ENCODE measurements at regions not wholly inside any gene's neighbourhood (a gene's known extent, or its start where the extent isn't known, plus 50 kb on each side); places are given as distances from the start of the nearest gene placed in this dataset.
"Not testable (repeated sequence)": the region's sequence is repeated elsewhere in the genome, so short reads cannot be mapped to it uniquely, and the experiment has no call there.

DNA sequence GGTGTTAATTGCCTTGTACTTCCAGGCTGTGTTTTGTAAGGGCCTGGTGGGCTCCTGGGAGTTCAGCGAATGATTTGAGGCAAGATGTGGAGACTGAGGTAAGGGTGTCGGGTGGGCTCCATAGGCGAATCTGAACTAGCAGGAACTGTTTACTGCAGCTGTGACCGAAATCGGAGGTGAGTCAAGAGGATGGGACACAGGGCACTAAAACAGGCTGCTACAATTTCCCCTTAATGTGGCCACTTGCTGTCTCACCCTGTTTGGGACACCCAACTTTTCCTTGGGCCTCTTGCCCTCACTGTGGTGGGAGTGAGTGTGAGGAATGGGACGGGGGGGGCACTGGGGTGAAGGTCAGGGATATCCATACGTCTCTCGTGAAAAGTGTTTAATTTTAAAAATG, 53.9 kb upstream of the MCUR1 start:
- Histone ChIP-seq H3K27ac (no peak overlapping the region), H3K27me3 (no peaks in the 10 kb centered on the region), H3K4me1 (peaks cover 0 to 4% (median 1%) of the 10 kb centered on the region in 4 donors), H3K4me3 (no peak overlapping the region), H3K36me3 (no peaks in the 10 kb centered on the region), H3K9me3 (no peaks in the 10 kb centered on the region)
- no peak for TF ChIP-seq EP300 (IDR thresholded peaks at IDR 0.05; ENCODE audit: low read depth)
- TF ChIP-seq POLR2AphosphoS5 (IDR thresholded peaks at IDR 0.05), result no peak
- TF ChIP-seq, protein P1, sequence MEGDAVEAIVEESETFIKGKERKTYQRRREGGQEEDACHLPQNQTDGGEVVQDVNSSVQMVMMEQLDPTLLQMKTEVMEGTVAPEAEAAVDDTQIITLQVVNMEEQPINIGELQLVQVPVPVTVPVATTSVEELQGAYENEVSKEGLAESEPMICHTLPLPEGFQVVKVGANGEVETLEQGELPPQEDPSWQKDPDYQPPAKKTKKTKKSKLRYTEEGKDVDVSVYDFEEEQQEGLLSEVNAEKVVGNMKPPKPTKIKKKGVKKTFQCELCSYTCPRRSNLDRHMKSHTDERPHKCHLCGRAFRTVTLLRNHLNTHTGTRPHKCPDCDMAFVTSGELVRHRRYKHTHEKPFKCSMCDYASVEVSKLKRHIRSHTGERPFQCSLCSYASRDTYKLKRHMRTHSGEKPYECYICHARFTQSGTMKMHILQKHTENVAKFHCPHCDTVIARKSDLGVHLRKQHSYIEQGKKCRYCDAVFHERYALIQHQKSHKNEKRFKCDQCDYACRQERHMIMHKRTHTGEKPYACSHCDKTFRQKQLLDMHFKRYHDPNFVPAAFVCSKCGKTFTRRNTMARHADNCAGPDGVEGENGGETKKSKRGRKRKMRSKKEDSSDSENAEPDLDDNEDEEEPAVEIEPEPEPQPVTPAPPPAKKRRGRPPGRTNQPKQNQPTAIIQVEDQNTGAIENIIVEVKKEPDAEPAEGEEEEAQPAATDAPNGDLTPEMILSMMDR (IDR thresholded peaks at IDR 0.05), result no peak
- TF ChIP-seq POLR2A (IDR thresholded peaks at IDR 0.05), result no peak
- intact Hi-C loops (cut with DNase I; ENCODE audit: low total_unique reads), result no loop called here
- in situ Hi-C loops (cut with MboI; ENCODE audit: low pct_ligation_motif_present in 1 of 4, low pct_unique_long_range_greater_than_20kb in 1 of 4, low sequenced_read_pairs in 3 of 4), result no loop called here
- WGBS, 2 donors (ENCODE audit: low coverage in 1 of 2), result 86 to 100% methylated on average over 1 to 8 of the region's 8 CpGs
- DNase-seq, result no peak

DNA sequence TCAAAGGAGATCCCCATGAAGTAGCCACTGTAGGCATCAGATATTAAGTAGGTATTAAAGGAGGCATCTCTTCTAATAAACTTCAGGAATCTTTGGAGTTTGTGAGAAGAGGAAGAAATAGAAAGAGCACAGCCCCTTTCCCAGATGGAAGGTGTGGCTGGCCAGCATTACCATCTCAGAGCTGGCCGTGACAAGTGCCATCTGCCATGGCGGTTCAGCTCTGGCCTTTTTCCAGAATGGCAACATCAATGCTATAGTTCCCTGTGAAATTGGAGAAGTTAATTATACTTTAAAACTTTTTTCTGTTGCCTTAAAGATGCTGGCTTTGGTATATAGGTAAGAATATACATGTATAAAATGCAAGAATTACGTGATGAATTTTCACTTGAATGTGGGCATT, 51.9 kb upstream of the MCUR1 start:
- no peak for TF ChIP-seq POLR2A (IDR thresholded peaks at IDR 0.05)
- no peak for TF ChIP-seq EP300 (IDR thresholded peaks at IDR 0.05; ENCODE audit: low read depth)
- TF ChIP-seq, protein P1 (IDR thresholded peaks at IDR 0.05), result no peak
- TF ChIP-seq POLR2AphosphoS5 (IDR thresholded peaks at IDR 0.05), result no peak
- 91 to 100% methylated on average over 1 to 3 of the region's 3 CpGs for WGBS, 2 donors (ENCODE audit: low coverage in 1 of 2)
- Histone ChIP-seq H3K4me3 (no peak overlapping the region), H3K4me1 (no peaks in the 10 kb centered on the region), H3K27me3 (no peaks in the 10 kb centered on the region), H3K36me3 (no peaks in the 10 kb centered on the region), H3K27ac (no peak overlapping the region), H3K9me3 (no peaks in the 10 kb centered on the region)
- intact Hi-C loops (cut with DNase I; ENCODE audit: low total_unique reads) (no loop called here), in situ Hi-C loops (cut with MboI; ENCODE audit: low pct_ligation_motif_present in 1 of 4, low pct_unique_long_range_greater_than_20kb in 1 of 4, low sequenced_read_pairs in 3 of 4) (no loop called here)
- DNase-seq, result no peak

DNA sequence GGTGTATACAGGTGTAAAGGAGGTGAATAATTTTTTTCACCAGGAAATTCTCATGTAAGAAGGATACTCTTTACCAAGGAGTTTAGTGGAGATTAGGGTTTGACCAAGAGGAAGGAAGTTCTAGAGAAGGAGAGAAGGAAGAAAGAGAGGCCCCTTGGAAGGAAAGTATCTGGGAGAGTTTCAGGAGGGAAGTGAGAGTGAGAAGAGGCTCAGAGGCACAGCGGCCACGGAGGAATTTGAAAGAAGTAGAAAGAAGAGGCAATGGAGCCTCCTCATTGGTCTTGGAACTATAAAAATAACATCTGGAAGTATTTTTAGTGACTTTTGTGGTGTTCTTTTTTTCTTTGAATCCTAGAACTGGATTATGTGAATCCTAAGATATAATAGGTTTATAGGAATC, 50.8 kb upstream of the MCUR1 start:
- Histone ChIP-seq H3K4me3 (no peak overlapping the region), H3K4me1 (no peaks in the 10 kb centered on the region), H3K9me3 (no peaks in the 10 kb centered on the region), H3K27me3 (peaks cover 9% of the 10 kb centered on the region), H3K36me3 (no peaks in the 10 kb centered on the region), H3K27ac (no peak overlapping the region)
- intact Hi-C loops (cut with DNase I; ENCODE audit: low total_unique reads), result no loop called here
- in situ Hi-C loops (cut with MboI; ENCODE audit: low pct_ligation_motif_present in 1 of 4, low pct_unique_long_range_greater_than_20kb in 1 of 4, low sequenced_read_pairs in 3 of 4), result no loop called here
- no peak for DNase-seq
- no peak for TF ChIP-seq POLR2AphosphoS5 (IDR thresholded peaks at IDR 0.05)
- TF ChIP-seq, protein P1 (IDR thresholded peaks at IDR 0.05), result no peak
- TF ChIP-seq EP300 (IDR thresholded peaks at IDR 0.05; ENCODE audit: low read depth), result no peak
- no peak for TF ChIP-seq POLR2A (IDR thresholded peaks at IDR 0.05)
- WGBS, 2 donors (ENCODE audit: low coverage in 1 of 2), result 60 to 61% methylated on average over 2 of the region's 2 CpGs

DNA sequence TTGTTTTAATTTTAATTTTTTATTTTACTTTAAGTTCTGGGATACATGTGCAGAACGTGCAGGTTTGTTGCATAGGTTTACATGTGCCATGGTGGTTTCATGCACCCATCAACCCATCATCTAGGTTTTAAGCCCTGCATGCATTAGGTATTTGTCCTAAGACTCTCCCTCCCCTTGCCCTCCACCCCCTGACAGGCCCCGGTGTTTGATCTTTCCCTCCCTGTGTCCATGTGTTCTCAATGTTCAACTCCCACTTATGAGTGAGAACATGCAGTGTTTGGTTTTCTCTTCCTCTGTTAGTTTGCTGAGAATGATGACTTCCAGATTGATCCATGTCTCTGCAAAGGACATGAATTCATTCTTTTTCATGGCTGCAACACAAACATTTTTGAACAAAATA, 50.3 kb upstream of the MCUR1 start:
- not testable (repeated sequence) for H3K9me3 ChIP-seq
- WGBS, 2 donors (ENCODE audit: low coverage in 1 of 2), result 57 to 64% methylated on average over 2 of the region's 2 CpGs

More for the DNA sequence above, 50.3 kb upstream of the MCUR1 start:
- intact Hi-C loops (cut with DNase I; ENCODE audit: low total_unique reads); in situ Hi-C loops (cut with MboI; ENCODE audit: low pct_ligation_motif_present in 1 of 4, low pct_unique_long_range_greater_than_20kb in 1 of 4, low sequenced_read_pairs in 3 of 4); H3K36me3 ChIP-seq; H3K4me3 ChIP-seq; DNase-seq; H3K4me1 ChIP-seq; H3K27ac ChIP-seq: not testable (repeated sequence)
- peaks cover 14% of the 10 kb centered on the region for H3K27me3 ChIP-seq
